ENCODE measurements at regions not wholly inside any gene's neighbourhood (a gene's known extent, or its start where the extent isn't known, plus 50 kb on each side); places are given as distances from the start of the nearest gene placed in this dataset.

GRCh38 chr4:177225605-177226004 is 84.1 kb upstream of the NEIL3 start:
- Mint-ChIP-seq H3K27me3 (ENCODE audit: insufficient read depth, unreplicated experiment) (peaks cover 1% of the 10 kb centered on the region), H3K27ac (ENCODE audit: unreplicated experiment) (no peak overlapping the region), H3K4me1 (ENCODE audit: low read depth, unreplicated experiment) (no peaks in the 10 kb centered on the region), H3K4me3 (ENCODE audit: unreplicated experiment) (no peak overlapping the region), H3K36me3 (ENCODE audit: insufficient read depth, unreplicated experiment) (no peaks in the 10 kb centered on the region), H3K9me3 (ENCODE audit: unreplicated experiment) (no peaks in the 10 kb centered on the region)
- no peak for DNase-seq
- TF ChIP-seq CTCF (IDR thresholded peaks at IDR 0.05; ENCODE audit: insufficient read depth in 1 of 2, low read depth in 1 of 2, low read length in 1 of 2, severe bottlenecking in 1 of 2, unreplicated experiment in 1 of 2) = no peak
- CTCF ChIA-PET = no interaction called here
- H3K36me3 ChIP-seq (ENCODE audit: control insufficient read depth, insufficient read depth, low read length) = no peaks in the 10 kb centered on the region
- H3K27me3 ChIP-seq (replicated peaks; ENCODE audit: control insufficient read depth, insufficient read depth, low read length) = no peaks in the 10 kb centered on the region
- H3K9me3 ChIP-seq = no peaks in the 10 kb centered on the region
- BruUV-seq (replicated peaks) = no TSS peak
- no peak overlapping the region for H3K4me3 ChIP-seq (ENCODE audit: low read depth, low read length)
- intact Hi-C loops (cut with micrococcal nuclease; ENCODE audit: unreplicated experiment) = no loop called here
- POLR2A ChIA-PET = no interaction called here
- H3K4me1 ChIP-seq = no peaks in the 10 kb centered on the region

GRCh38 chr4:177227636-177228035 is 82.0 kb upstream of the NEIL3 start:
- no TSS peak for BruUV-seq (replicated peaks)
- no peak for DNase-seq
- Histone ChIP-seq H3K9me3 (no peaks in the 10 kb centered on the region), H3K4me1 (no peaks in the 10 kb centered on the region), H3K36me3 (ENCODE audit: control insufficient read depth, insufficient read depth, low read length) (no peaks in the 10 kb centered on the region), H3K4me3 (ENCODE audit: low read depth, low read length) (no peak overlapping the region), H3K27me3 (replicated peaks; ENCODE audit: control insufficient read depth, insufficient read depth, low read length) (no peaks in the 10 kb centered on the region)
- no peak overlapping the region for H3K27ac Mint-ChIP-seq (ENCODE audit: unreplicated experiment)
- H3K36me3 Mint-ChIP-seq (ENCODE audit: insufficient read depth, unreplicated experiment) = no peaks in the 10 kb centered on the region
- POLR2A ChIA-PET = no interaction called here
- H3K9me3 Mint-ChIP-seq (ENCODE audit: unreplicated experiment) = no peaks in the 10 kb centered on the region
- peaks cover 2% of the 10 kb centered on the region for H3K27me3 Mint-ChIP-seq (ENCODE audit: insufficient read depth, unreplicated experiment)
- CTCF ChIA-PET = no interaction called here
- TF ChIP-seq CTCF (IDR thresholded peaks at IDR 0.05; ENCODE audit: insufficient read depth in 1 of 2, low read depth in 1 of 2, low read length in 1 of 2, severe bottlenecking in 1 of 2, unreplicated experiment in 1 of 2) = no peak
- intact Hi-C loops (cut with micrococcal nuclease; ENCODE audit: unreplicated experiment) = no loop called here
- H3K4me1 Mint-ChIP-seq (ENCODE audit: low read depth, unreplicated experiment) = no peaks in the 10 kb centered on the region
- H3K4me3 Mint-ChIP-seq (ENCODE audit: unreplicated experiment) = no peak overlapping the region

GRCh38 chr4:177228599-177228998 is 81.1 kb upstream of the NEIL3 start:
- no peaks in the 10 kb centered on the region for H3K36me3 ChIP-seq (ENCODE audit: control insufficient read depth, insufficient read depth, low read length)
- H3K4me1 ChIP-seq = no peaks in the 10 kb centered on the region
- POLR2A ChIA-PET = no interaction called here
- H3K4me3 ChIP-seq (ENCODE audit: low read depth, low read length) = no peak overlapping the region
- H3K27me3 ChIP-seq (replicated peaks; ENCODE audit: control insufficient read depth, insufficient read depth, low read length) = no peaks in the 10 kb centered on the region
- H3K36me3 Mint-ChIP-seq (ENCODE audit: insufficient read depth, unreplicated experiment) = no peaks in the 10 kb centered on the region
- no peak overlapping the region for H3K4me3 Mint-ChIP-seq (ENCODE audit: unreplicated experiment)
- no peak overlapping the region for H3K27ac Mint-ChIP-seq (ENCODE audit: unreplicated experiment)
- peaks cover 2% of the 10 kb centered on the region for H3K27me3 Mint-ChIP-seq (ENCODE audit: insufficient read depth, unreplicated experiment)
- H3K9me3 Mint-ChIP-seq (ENCODE audit: unreplicated experiment) = no peaks in the 10 kb centered on the region
- CTCF ChIA-PET = no interaction called here
- H3K9me3 ChIP-seq = no peaks in the 10 kb centered on the region
- no peak for DNase-seq
- TF ChIP-seq CTCF (IDR thresholded peaks at IDR 0.05; ENCODE audit: insufficient read depth in 1 of 2, low read depth in 1 of 2, low read length in 1 of 2, severe bottlenecking in 1 of 2, unreplicated experiment in 1 of 2) = no peak
- intact Hi-C loops (cut with micrococcal nuclease; ENCODE audit: unreplicated experiment) = no loop called here
- no peaks in the 10 kb centered on the region for H3K4me1 Mint-ChIP-seq (ENCODE audit: low read depth, unreplicated experiment)
- BruUV-seq (replicated peaks) = no TSS peak
